ENCODE measurements at regions not wholly inside any gene's neighbourhood (a gene's known extent, or its start where the extent isn't known, plus 50 kb on each side); places are given as distances from the start of the nearest gene placed in this dataset.

DNA sequence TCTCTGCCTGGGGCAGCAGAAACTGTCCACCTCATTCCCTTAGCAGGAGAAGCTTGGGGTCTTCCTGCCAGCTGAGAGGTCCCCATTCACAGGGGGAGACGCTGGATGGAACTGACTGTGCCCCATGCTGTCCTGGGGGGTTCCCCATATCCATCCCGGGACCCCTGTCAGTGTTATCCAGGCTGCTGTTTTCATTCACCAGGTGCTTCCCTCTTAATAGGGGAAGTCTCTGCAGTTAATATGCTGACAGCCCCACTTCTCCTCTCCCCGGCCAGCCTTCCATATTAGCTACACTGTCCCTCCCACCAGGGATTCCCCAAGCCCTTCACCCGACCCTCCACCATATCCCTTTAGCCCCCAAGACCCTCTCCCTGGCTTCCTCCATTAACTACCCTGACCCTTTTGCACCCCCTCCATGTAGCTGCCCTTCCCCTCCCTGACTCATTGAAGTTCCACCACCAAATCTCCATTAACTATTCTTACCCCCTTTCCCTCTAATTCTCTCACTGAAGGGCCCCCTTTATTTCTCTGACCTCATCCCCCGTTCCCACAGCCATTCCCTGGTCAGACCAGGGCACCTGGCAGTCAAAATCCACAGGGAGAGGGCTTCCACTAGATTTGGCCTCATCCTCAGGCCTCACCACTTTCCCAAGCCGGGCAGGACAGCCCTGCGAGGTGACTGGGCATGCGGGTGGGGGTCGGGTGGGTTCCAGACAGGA lies 92.0 kb upstream of the PAX2 start:
- peaks cover 4 to 22% of the 10 kb centered on the region in 2 donors for H3K9me3 ChIP-seq (replicated peaks in 1 of 2; ENCODE audit: control insufficient read depth in 1 of 2, insufficient read depth in 1 of 2, low read length in 2 of 2)
- no peak overlapping the region for H3K4me3 ChIP-seq (replicated peaks in 1 of 3; ENCODE audit: low read depth in 2 of 3, low read length in 3 of 3)
- intact Hi-C loops (cut with micrococcal nuclease), result no loop called here
- H3K9me3 Mint-ChIP-seq, result peaks cover 0 to 30% (median 14%) of the 10 kb centered on the region in 7 donors
- no peak overlapping the region for H3K9ac ChIP-seq (ENCODE audit: insufficient read depth, low read length, poor library complexity, severe bottlenecking)
- H3K4me2 ChIP-seq (replicated peaks; ENCODE audit: extremely low read depth, low read length, poor library complexity, severe bottlenecking), result no peak overlapping the region
- WGBS (ENCODE audit: insufficient coverage), result 0% methylated on average over 2 of the region's 9 CpGs
- DNase-seq, result no peak
- H3K36me3 Mint-ChIP-seq, result peaks cover 2 to 7% of the 10 kb centered on the region in 2 donors
- no peaks in the 10 kb centered on the region for H4K20me1 ChIP-seq (ENCODE audit: insufficient read depth, low read length)
- peaks cover 64 to 74% (median 66%) of the 10 kb centered on the region in 3 donors for H3K27me3 Mint-ChIP-seq (ENCODE audit: low read depth in 3 of 3)
- H3K4me1 Mint-ChIP-seq, result peaks cover 19% of the 10 kb centered on the region
- H3K27ac ChIP-seq (ENCODE audit: low read depth in 1 of 2, low read length in 2 of 2), result no peak overlapping the region
- peaks cover 2 to 5% of the 10 kb centered on the region in 2 donors for H3K4me1 ChIP-seq (ENCODE audit: control insufficient read depth in 1 of 2, insufficient read depth in 2 of 2, low read length in 2 of 2)
- peaks cover 59 to 66% of the 10 kb centered on the region in 2 donors for H3K27me3 ChIP-seq (ENCODE audit: control insufficient read depth in 2 of 2, insufficient read depth in 2 of 2, low read length in 2 of 2)
- H3K27ac Mint-ChIP-seq, result peak overlapping the region in 1 of 7 donors; percentile 20
- H3K79me2 ChIP-seq (ENCODE audit: insufficient read depth, low read length), result no peaks in the 10 kb centered on the region
- H2AFZ ChIP-seq (ENCODE audit: insufficient read depth, low read depth, low read length, poor library complexity, severe bottlenecking), result no peak overlapping the region
- no peaks in the 10 kb centered on the region for H3K36me3 ChIP-seq (replicated peaks in 1 of 2; ENCODE audit: control insufficient read depth in 1 of 2, insufficient read depth in 2 of 2, low read length in 2 of 2)
- TF ChIP-seq, protein P1, sequence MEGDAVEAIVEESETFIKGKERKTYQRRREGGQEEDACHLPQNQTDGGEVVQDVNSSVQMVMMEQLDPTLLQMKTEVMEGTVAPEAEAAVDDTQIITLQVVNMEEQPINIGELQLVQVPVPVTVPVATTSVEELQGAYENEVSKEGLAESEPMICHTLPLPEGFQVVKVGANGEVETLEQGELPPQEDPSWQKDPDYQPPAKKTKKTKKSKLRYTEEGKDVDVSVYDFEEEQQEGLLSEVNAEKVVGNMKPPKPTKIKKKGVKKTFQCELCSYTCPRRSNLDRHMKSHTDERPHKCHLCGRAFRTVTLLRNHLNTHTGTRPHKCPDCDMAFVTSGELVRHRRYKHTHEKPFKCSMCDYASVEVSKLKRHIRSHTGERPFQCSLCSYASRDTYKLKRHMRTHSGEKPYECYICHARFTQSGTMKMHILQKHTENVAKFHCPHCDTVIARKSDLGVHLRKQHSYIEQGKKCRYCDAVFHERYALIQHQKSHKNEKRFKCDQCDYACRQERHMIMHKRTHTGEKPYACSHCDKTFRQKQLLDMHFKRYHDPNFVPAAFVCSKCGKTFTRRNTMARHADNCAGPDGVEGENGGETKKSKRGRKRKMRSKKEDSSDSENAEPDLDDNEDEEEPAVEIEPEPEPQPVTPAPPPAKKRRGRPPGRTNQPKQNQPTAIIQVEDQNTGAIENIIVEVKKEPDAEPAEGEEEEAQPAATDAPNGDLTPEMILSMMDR (IDR thresholded peaks at IDR 0.05), result no peak
- peak overlapping the region in 1 of 2 donors; percentile 84 for H3K4me3 Mint-ChIP-seq

DNA sequence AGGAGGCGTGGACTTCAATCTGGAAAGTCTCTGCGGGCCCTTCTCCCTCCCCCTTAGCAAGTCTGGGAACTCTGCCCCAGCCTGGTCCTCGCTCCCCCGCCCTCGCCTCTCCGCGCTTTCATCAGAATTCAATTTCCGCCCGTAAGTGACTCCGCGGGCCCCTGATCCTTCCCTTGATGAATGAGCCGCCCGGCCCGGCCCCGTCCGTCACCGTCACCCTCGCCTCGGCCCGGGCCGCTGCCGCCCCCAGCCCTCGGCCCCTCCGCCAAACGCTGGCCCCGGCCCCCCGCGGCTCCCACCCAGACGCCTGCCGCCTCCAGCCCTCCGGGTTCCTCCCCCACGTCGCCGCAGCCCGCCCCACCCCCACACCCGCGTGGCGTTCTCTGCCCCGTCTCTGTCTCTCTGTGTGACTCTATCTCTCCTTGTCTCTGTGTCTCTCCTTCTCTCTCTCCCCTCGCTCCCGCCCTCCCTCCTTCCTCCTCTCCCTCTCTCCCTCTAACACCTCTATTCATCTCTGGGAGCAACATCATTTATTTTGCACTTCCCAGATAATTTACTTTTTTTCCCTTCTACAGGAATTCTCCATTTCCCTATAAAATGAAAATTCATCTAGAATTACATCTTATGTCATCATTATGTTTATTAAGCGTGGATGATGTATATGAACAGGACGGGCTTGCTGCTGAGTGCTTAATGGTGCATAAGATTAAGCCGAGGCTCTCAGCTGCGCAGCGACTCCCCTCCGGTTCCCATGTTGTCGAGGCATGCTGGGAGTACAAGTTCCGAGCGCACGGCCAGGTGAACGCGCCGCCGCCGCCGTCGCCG lies 91.2 kb upstream of the PAX2 start:
- Histone ChIP-seq H3K4me2 (replicated peaks; ENCODE audit: extremely low read depth, low read length, poor library complexity, severe bottlenecking) (peak overlapping the region; percentile 42), H2AFZ (ENCODE audit: insufficient read depth, low read depth, low read length, poor library complexity, severe bottlenecking) (no peak overlapping the region), H3K27me3 (ENCODE audit: control insufficient read depth in 2 of 2, insufficient read depth in 2 of 2, low read length in 2 of 2) (peaks cover 63 to 68% of the 10 kb centered on the region in 2 donors), H3K9ac (ENCODE audit: insufficient read depth, low read length, poor library complexity, severe bottlenecking) (no peak overlapping the region), H3K4me1 (ENCODE audit: control insufficient read depth in 1 of 2, insufficient read depth in 2 of 2, low read length in 2 of 2) (peaks cover 2 to 5% of the 10 kb centered on the region in 2 donors), H3K27ac (ENCODE audit: low read depth in 1 of 2, low read length in 2 of 2) (no peak overlapping the region), H4K20me1 (ENCODE audit: insufficient read depth, low read length) (no peaks in the 10 kb centered on the region), H3K4me3 (replicated peaks in 1 of 3; ENCODE audit: low read depth in 2 of 3, low read length in 3 of 3) (no peak overlapping the region), H3K79me2 (ENCODE audit: insufficient read depth, low read length) (no peaks in the 10 kb centered on the region), H3K36me3 (replicated peaks in 1 of 2; ENCODE audit: control insufficient read depth in 1 of 2, insufficient read depth in 2 of 2, low read length in 2 of 2) (no peaks in the 10 kb centered on the region), H3K9me3 (replicated peaks in 1 of 2; ENCODE audit: control insufficient read depth in 1 of 2, insufficient read depth in 1 of 2, low read length in 2 of 2) (peaks cover 4 to 26% of the 10 kb centered on the region in 2 donors)
- WGBS (ENCODE audit: insufficient coverage), result under 1% methylated on average over 59 of the region's 59 CpGs
- peaks cover 2 to 9% of the 10 kb centered on the region in 2 donors for H3K36me3 Mint-ChIP-seq
- TF ChIP-seq, protein P1 (IDR thresholded peaks at IDR 0.05), result no peak
- H3K4me1 Mint-ChIP-seq, result peaks cover 19% of the 10 kb centered on the region
- H3K27ac Mint-ChIP-seq, result no peak overlapping the region
- peaks cover 0 to 33% (median 17%) of the 10 kb centered on the region in 7 donors for H3K9me3 Mint-ChIP-seq
- intact Hi-C loops (cut with micrococcal nuclease), result no loop called here
- no peak for DNase-seq
- H3K4me3 Mint-ChIP-seq, result peak overlapping the region in 1 of 2 donors; percentile 84
- H3K27me3 Mint-ChIP-seq (ENCODE audit: low read depth in 3 of 3), result peaks cover 71 to 77% (median 73%) of the 10 kb centered on the region in 3 donors
